GM12878 (cell line): ENCODE measurements at regions not wholly inside any gene's neighbourhood (a gene's known extent, or its start where the extent isn't known, plus 50 kb on each side); places are given as distances from the start of the nearest gene placed in this dataset.
A peak's percentile ranks its signal among the peaks of the same experiment; 100 is the strongest.

ENCODE experiments used
- ATAC-seq: fragments of 200-7000 bp; cut with Tn5 transposase; 3 replicates; pipeline ENCODE4 v1.9.1; 2020; ENCODE audit warnings: mild to moderate bottlenecking, moderate library complexity
- BruUV-seq: library from RNA; stranded (reverse); fragments of 400-500 nt; replicated peaks from 2 replicates; lab custom pipeline; 2021; lab: Mats Ljungman, UMichigan
- CTCF ChIA-PET: fragments of 300-600 bp; sonication (Branson Sonifier 250); formaldehyde crosslinking; extraction: SDS; loops from one replicate; lab custom pipeline; 2021; ENCODE audit warnings: inconsistent platforms; lab: Yijun Ruan, JAX
- POLR2A ChIA-PET: fragments of 350-600 bp; formaldehyde crosslinking; extraction: SDS; loops from one replicate; lab custom pipeline; 2021; ENCODE audit warnings: inconsistent platforms; lab: Charles Lee
- RAD21 ChIA-PET: fragments of 300-600 bp; sonication (Branson Sonifier 250); formaldehyde crosslinking; loops from one replicate; lab custom pipeline; 2023; ENCODE audit warnings: antibody characterized with exemption; ENCODE audit not compliant: unreplicated experiment; lab: Charles Lee
- SMC1A ChIA-PET: fragments of 300-600 bp; sonication (Branson Sonifier 250); formaldehyde crosslinking; loops from one replicate; lab custom pipeline; 2023; ENCODE audit not compliant: unreplicated experiment, uncharacterized antibody; lab: Charles Lee
- DNase-seq: peaks from one replicate; pipeline ENCODE4 v3.0.0-alpha.2; 2011; ENCODE audit warnings: low read depth, low spot score
- FAIRE-seq: peaks from 3 replicates; lab custom pipeline; 2011; peaks lifted over from hg19 to GRCh38; lab: Jason Lieb, UNC
- H2AFZ ChIP-seq: 2 replicates; pipeline ENCODE4 v1.6.0; 2011; ENCODE audit warnings: low read depth, low read length, control low read depth; ENCODE audit not compliant: control insufficient read depth
- H3K27ac ChIP-seq: 2 replicates; pipeline ENCODE4 v1.5.1; 2011; ENCODE audit warnings: control low read depth; ENCODE audit not compliant: control insufficient read depth, insufficient read depth
- H3K27me3 ChIP-seq, 2 experiments: replicated peaks in 1 of 2; 2 replicates each; pipeline versions ENCODE4 v1.6.0 to v1.6.1; 2011; ENCODE audit warnings: low read length in 1 of 2; ENCODE audit not compliant: control insufficient read depth in 2 of 2, insufficient read depth in 2 of 2
- H3K36me3 ChIP-seq, 2 experiments: 2 replicates each; pipeline ENCODE4 v1.5.1; 2011; ENCODE audit warnings: low read length in 1 of 2; ENCODE audit not compliant: control insufficient read depth in 2 of 2, insufficient read depth in 2 of 2
- H3K4me1 ChIP-seq: 2 replicates; pipeline ENCODE4 v1.6.1; 2011; ENCODE audit warnings: mild to moderate bottlenecking, low read length, moderate library complexity, mixed read lengths; ENCODE audit not compliant: control insufficient read depth, insufficient read depth
- H3K4me2 ChIP-seq: 2 replicates; pipeline ENCODE4 v1.6.0; 2011; ENCODE audit warnings: control low read depth; ENCODE audit not compliant: control insufficient read depth, insufficient read depth
- H3K4me3 ChIP-seq: fragments of 200-600 bp; sonication (generic); 2 replicates; pipeline ENCODE4 v1.5.1; 2016
- H3K79me2 ChIP-seq: 2 replicates; pipeline ENCODE4 v1.6.0; 2011; ENCODE audit warnings: low read length; ENCODE audit not compliant: control insufficient read depth, insufficient read depth
- H3K9ac ChIP-seq: 2 replicates; pipeline ENCODE4 v1.8.0; 2011; ENCODE audit warnings: low read length, control low read depth, mixed read lengths; ENCODE audit not compliant: control insufficient read depth, insufficient read depth
- H3K9me3 ChIP-seq: replicated peaks from 3 replicates; pipeline ENCODE4 v1.5.1; 2011; ENCODE audit warnings: mild to moderate bottlenecking, low read length; ENCODE audit not compliant: control insufficient read depth, insufficient read depth
- H4K20me1 ChIP-seq: 2 replicates; pipeline ENCODE4 v1.6.0; 2011; ENCODE audit not compliant: control insufficient read depth, insufficient read depth
- ATF7 ChIP-seq: fragments of 450-650 bp; IDR thresholded peaks from 2 replicates; pipeline ENCODE4 v1.6.1; 2016; ENCODE audit warnings: low read depth, mild to moderate bottlenecking
- BACH1 ChIP-seq: fragments of 450-650 bp; IDR thresholded peaks from 2 replicates; pipeline ENCODE4 v1.6.1; 2017; ENCODE audit warnings: mild to moderate bottlenecking, borderline replicate concordance
- BRCA1 ChIP-seq: IDR thresholded peaks from 2 replicates; pipeline ENCODE4 v1.6.1; 2011; ENCODE audit warnings: low read depth, low read length, improper control_type of control experiment
- EZH2 ChIP-seq: IDR thresholded peaks from 2 replicates; pipeline ENCODE4 v1.6.1; 2012; ENCODE audit warnings: low read depth, mild to moderate bottlenecking, control low read depth, inconsistent platforms, low read length, borderline replicate concordance; ENCODE audit not compliant: control insufficient read depth
- FOS ChIP-seq: IDR thresholded peaks from 3 replicates; pipeline ENCODE4 v1.6.1; 2011; ENCODE audit warnings: borderline replicate concordance; ENCODE audit not compliant: insufficient read length; ENCODE audit errors: extremely low read depth
- NFYA ChIP-seq: IDR thresholded peaks from 2 replicates; pipeline ENCODE4 v1.6.1; 2011; ENCODE audit warnings: low read depth, mild to moderate bottlenecking, low read length, improper control_type of control experiment, borderline replicate concordance
- RUNX3 ChIP-seq: IDR thresholded peaks from 2 replicates; pipeline ENCODE4 v1.6.1; 2012; ENCODE audit warnings: low read length, inconsistent platforms
- YY1 ChIP-seq: IDR thresholded peaks from 2 replicates; pipeline ENCODE4 v1.6.1; 2011; ENCODE audit warnings: low read depth, mild to moderate bottlenecking, low read length
- whole genome bisulfite sequencing: methylation state at CpG from one replicate; pipeline ENCODE4 v1.1.6; 2016; ENCODE audit warnings: low lambda C conversion rate; ENCODE audit not compliant: insufficient replicate concordance, insufficient coverage; ENCODE audit errors: missing lambda C conversion rate; 5-methylcytosine and 5-hydroxymethylcytosine counted together
- in situ Hi-C: fragments of 300-500 bp; cut with MboI; formaldehyde crosslinking; loops from 9 replicates; pipeline ENCODE4 v1.14.3; 2018; ENCODE audit warnings: mixed read lengths
- intact Hi-C: fragments of 100-400 bp; cut with micrococcal nuclease; formaldehyde crosslinking; loops from one replicate; pipeline ENCODE4 v1.14.2; 2022; ENCODE audit not compliant: unreplicated experiment
- TF ChIP-seq, protein P1 (sequence below): fragments of 450-650 bp; IDR thresholded peaks from 2 replicates; pipeline ENCODE4 v1.6.1; 2016; ENCODE audit warnings: mild to moderate bottlenecking
- TF ChIP-seq, protein P2 (sequence below): fragments of 150-350 bp; IDR thresholded peaks from 2 replicates; pipeline ENCODE4 v1.6.1; 2014; ENCODE audit warnings: mild to moderate bottlenecking, low read depth, low read length
- TF ChIP-seq, protein P3 (sequence below), 3 experiments: IDR thresholded peaks in 2 of 3; conservative IDR thresholded peaks in 1 of 3; 2 replicates each; pipeline ENCODE4 v1.5.1; 2011; ENCODE audit warnings: low read depth in 3 of 3, low read length in 3 of 3, mild to moderate bottlenecking in 3 of 3, control low read depth in 2 of 3, moderate library complexity in 2 of 3, inconsistent platforms in 1 of 3, mixed read lengths in 1 of 3; ENCODE audit not compliant: control insufficient read depth in 2 of 3, insufficient read depth in 1 of 3; ENCODE audit errors: extremely low read depth in 1 of 3

DNA sequence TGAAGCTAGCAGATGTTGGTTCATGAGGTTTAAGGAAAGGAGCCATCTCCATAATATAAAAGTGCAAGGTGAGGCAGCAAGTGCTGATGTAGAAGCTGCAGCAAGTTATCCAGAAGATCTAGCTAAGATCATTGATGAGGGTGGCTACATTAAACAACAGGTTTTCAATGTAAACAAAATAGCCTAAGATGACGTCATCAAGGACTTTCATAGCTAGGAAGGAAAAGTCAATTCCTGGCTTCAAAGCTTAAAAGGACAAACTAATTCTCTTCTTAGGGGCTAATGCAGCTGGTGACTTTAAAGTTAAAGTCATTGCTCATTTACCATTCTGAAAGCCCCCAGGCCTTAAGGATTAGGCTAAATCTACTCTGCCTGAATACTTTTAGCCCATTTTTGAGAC, 141.9 kb downstream of the MID1IP1 start:
- H3K79me2 ChIP-seq: no peaks in the 10 kb centered on the region
- FAIRE-seq (no peak), DNase-seq (no peak), ATAC-seq (no peak)
- 36% methylated on average over 1 of the region's 1 CpG for WGBS
- ChIA-PET POLR2A (no interaction called here), RAD21 (no interaction called here), SMC1A (interaction anchor here (0.8 kb wide), 1 partner anchor 12 kb away, joined by 3 read pairs; no protein-coding TSS in a partner anchor), CTCF (no interaction called here)
- H3K4me1 ChIP-seq: no peaks in the 10 kb centered on the region
- in situ Hi-C loops (no loop called here), intact Hi-C loops (no loop called here)
- no peaks in the 10 kb centered on the region for H4K20me1 ChIP-seq
- H3K9me3 ChIP-seq: no peaks in the 10 kb centered on the region; the same call in 2 of the 3 replicates
- no peak overlapping the region for H3K4me3 ChIP-seq
- no peak overlapping the region for H3K4me2 ChIP-seq
- no peak overlapping the region for H3K27ac ChIP-seq
- no peaks in the 10 kb centered on the region for H3K36me3 ChIP-seq
- H2AFZ ChIP-seq: no peak overlapping the region
- BruUV-seq: no TSS peak
- peak; percentile 67; the same call in 1 of the 2 replicates for TF ChIP-seq ATF7
- TF ChIP-seq, protein P1, sequence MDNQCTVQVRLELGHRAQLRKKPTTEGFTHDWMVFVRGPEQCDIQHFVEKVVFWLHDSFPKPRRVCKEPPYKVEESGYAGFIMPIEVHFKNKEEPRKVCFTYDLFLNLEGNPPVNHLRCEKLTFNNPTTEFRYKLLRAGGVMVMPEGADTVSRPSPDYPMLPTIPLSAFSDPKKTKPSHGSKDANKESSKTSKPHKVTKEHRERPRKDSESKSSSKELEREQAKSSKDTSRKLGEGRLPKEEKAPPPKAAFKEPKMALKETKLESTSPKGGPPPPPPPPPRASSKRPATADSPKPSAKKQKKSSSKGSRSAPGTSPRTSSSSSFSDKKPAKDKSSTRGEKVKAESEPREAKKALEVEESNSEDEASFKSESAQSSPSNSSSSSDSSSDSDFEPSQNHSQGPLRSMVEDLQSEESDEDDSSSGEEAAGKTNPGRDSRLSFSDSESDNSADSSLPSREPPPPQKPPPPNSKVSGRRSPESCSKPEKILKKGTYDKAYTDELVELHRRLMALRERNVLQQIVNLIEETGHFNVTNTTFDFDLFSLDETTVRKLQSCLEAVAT: no peak
- H3K27me3 ChIP-seq: no peaks in the 10 kb centered on the region
- H3K9ac ChIP-seq: no peak overlapping the region

DNA sequence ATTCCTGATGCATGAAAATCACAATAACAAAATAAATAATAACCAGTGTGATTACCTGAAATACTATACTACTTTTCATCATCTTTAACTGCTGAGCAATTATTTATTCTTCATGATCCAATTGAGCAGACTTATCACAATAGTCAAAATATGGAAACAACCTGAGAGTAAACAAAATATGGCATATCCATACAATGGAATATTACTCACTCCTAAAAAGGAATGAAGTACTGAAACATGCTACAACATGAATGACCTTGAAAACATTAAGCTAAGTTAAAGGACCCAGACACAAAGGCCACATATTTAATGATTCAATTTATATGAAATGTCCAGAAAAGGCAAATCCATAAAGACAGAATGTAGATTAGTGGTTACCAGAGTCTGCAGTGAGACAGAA, 146.8 kb downstream of the MID1IP1 start:
- Histone ChIP-seq H3K27me3 (no peaks in the 10 kb centered on the region), H3K27ac (no peak overlapping the region), H3K79me2 (no peaks in the 10 kb centered on the region), H4K20me1 (no peaks in the 10 kb centered on the region), H3K9ac (no peak overlapping the region), H3K4me2 (no peak overlapping the region), H2AFZ (no peak overlapping the region), H3K36me3 (no peaks in the 10 kb centered on the region), H3K9me3 (no peaks in the 10 kb centered on the region; the same call in 2 of the 3 replicates), H3K4me1 (no peaks in the 10 kb centered on the region), H3K4me3 (no peak overlapping the region)
- intact Hi-C loops (no loop called here), in situ Hi-C loops (no loop called here)
- ChIA-PET SMC1A (interaction anchor here (1.1 kb wide), 1 partner anchor 29 kb away, joined by 3 read pairs; no protein-coding TSS in a partner anchor), CTCF (no interaction called here), RAD21 (no interaction called here), POLR2A (no interaction called here)
- no TSS peak for BruUV-seq
- no peak for FAIRE-seq
- ATAC-seq: no peak
- DNase-seq: no peak
- TF ChIP-seq BACH1 (no peak), NFYA (no peak), EZH2 (no peak), FOS (no peak), YY1 (no peak), BRCA1 (no peak), RUNX3 (no peak)
- TF ChIP-seq, protein P2, sequence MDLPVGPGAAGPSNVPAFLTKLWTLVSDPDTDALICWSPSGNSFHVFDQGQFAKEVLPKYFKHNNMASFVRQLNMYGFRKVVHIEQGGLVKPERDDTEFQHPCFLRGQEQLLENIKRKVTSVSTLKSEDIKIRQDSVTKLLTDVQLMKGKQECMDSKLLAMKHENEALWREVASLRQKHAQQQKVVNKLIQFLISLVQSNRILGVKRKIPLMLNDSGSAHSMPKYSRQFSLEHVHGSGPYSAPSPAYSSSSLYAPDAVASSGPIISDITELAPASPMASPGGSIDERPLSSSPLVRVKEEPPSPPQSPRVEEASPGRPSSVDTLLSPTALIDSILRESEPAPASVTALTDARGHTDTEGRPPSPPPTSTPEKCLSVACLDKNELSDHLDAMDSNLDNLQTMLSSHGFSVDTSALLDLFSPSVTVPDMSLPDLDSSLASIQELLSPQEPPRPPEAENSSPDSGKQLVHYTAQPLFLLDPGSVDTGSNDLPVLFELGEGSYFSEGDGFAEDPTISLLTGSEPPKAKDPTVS: no peak
- TF ChIP-seq, protein P3, sequence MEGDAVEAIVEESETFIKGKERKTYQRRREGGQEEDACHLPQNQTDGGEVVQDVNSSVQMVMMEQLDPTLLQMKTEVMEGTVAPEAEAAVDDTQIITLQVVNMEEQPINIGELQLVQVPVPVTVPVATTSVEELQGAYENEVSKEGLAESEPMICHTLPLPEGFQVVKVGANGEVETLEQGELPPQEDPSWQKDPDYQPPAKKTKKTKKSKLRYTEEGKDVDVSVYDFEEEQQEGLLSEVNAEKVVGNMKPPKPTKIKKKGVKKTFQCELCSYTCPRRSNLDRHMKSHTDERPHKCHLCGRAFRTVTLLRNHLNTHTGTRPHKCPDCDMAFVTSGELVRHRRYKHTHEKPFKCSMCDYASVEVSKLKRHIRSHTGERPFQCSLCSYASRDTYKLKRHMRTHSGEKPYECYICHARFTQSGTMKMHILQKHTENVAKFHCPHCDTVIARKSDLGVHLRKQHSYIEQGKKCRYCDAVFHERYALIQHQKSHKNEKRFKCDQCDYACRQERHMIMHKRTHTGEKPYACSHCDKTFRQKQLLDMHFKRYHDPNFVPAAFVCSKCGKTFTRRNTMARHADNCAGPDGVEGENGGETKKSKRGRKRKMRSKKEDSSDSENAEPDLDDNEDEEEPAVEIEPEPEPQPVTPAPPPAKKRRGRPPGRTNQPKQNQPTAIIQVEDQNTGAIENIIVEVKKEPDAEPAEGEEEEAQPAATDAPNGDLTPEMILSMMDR (IDR thresholded peaks at IDR 0.05 in 2 of 3, conservative IDR thresholded peaks at IDR 0.05 in 1 of 3; ENCODE audit: control insufficient read depth in 2 of 3, extremely low read depth in 1 of 3, insufficient read depth in 1 of 3, low read depth in 3 of 3, low read length in 3 of 3): no peak
